GM12878 (cell line): ENCODE measurements at regions not wholly inside any gene's neighbourhood (a gene's known extent, or its start where the extent isn't known, plus 50 kb on each side); places are given as distances from the start of the nearest gene placed in this dataset.

Experiments used
- ATAC-seq: fragments of 200-7000 bp; cut with Tn5 transposase; 3 replicates; pipeline ENCODE4 v1.9.1; 2020; ENCODE audit warnings: mild to moderate bottlenecking, moderate library complexity
- BruUV-seq: library from RNA; stranded (reverse); fragments of 400-500 nt; replicated peaks from 2 replicates; lab custom pipeline; 2021; lab: Mats Ljungman, UMichigan
- CTCF ChIA-PET: fragments of 300-600 bp; sonication (Branson Sonifier 250); formaldehyde crosslinking; extraction: SDS; loops from one replicate; lab custom pipeline; 2021; ENCODE audit warnings: inconsistent platforms; lab: Yijun Ruan, JAX
- POLR2A ChIA-PET: fragments of 350-600 bp; formaldehyde crosslinking; extraction: SDS; loops from one replicate; lab custom pipeline; 2021; ENCODE audit warnings: inconsistent platforms; lab: Charles Lee
- RAD21 ChIA-PET: fragments of 300-600 bp; sonication (Branson Sonifier 250); formaldehyde crosslinking; loops from one replicate; lab custom pipeline; 2023; ENCODE audit warnings: antibody characterized with exemption; ENCODE audit not compliant: unreplicated experiment; lab: Charles Lee
- SMC1A ChIA-PET: fragments of 300-600 bp; sonication (Branson Sonifier 250); formaldehyde crosslinking; loops from one replicate; lab custom pipeline; 2023; ENCODE audit not compliant: unreplicated experiment, uncharacterized antibody; lab: Charles Lee
- DNase-seq: peaks from one replicate; pipeline ENCODE4 v3.0.0-alpha.2; 2011; ENCODE audit warnings: low read depth, low spot score
- FAIRE-seq: peaks from 3 replicates; lab custom pipeline; 2011; peaks lifted over from hg19 to GRCh38; lab: Jason Lieb, UNC
- H2AFZ ChIP-seq: 2 replicates; pipeline ENCODE4 v1.6.0; 2011; ENCODE audit warnings: low read depth, low read length, control low read depth; ENCODE audit not compliant: control insufficient read depth
- H3K27ac ChIP-seq: 2 replicates; pipeline ENCODE4 v1.5.1; 2011; ENCODE audit warnings: control low read depth; ENCODE audit not compliant: control insufficient read depth, insufficient read depth
- H3K27me3 ChIP-seq, 2 experiments: replicated peaks in 1 of 2; 2 replicates each; pipeline versions ENCODE4 v1.6.0 to v1.6.1; 2011; ENCODE audit warnings: low read length in 1 of 2; ENCODE audit not compliant: control insufficient read depth in 2 of 2, insufficient read depth in 2 of 2
- H3K36me3 ChIP-seq, 2 experiments: 2 replicates each; pipeline ENCODE4 v1.5.1; 2011; ENCODE audit warnings: low read length in 1 of 2; ENCODE audit not compliant: control insufficient read depth in 2 of 2, insufficient read depth in 2 of 2
- H3K4me1 ChIP-seq: 2 replicates; pipeline ENCODE4 v1.6.1; 2011; ENCODE audit warnings: mild to moderate bottlenecking, low read length, moderate library complexity, mixed read lengths; ENCODE audit not compliant: control insufficient read depth, insufficient read depth
- H3K4me2 ChIP-seq: 2 replicates; pipeline ENCODE4 v1.6.0; 2011; ENCODE audit warnings: control low read depth; ENCODE audit not compliant: control insufficient read depth, insufficient read depth
- H3K4me3 ChIP-seq: fragments of 200-600 bp; sonication (generic); 2 replicates; pipeline ENCODE4 v1.5.1; 2016
- H3K79me2 ChIP-seq: 2 replicates; pipeline ENCODE4 v1.6.0; 2011; ENCODE audit warnings: low read length; ENCODE audit not compliant: control insufficient read depth, insufficient read depth
- H3K9ac ChIP-seq: 2 replicates; pipeline ENCODE4 v1.8.0; 2011; ENCODE audit warnings: low read length, control low read depth, mixed read lengths; ENCODE audit not compliant: control insufficient read depth, insufficient read depth
- H3K9me3 ChIP-seq: replicated peaks from 3 replicates; pipeline ENCODE4 v1.5.1; 2011; ENCODE audit warnings: mild to moderate bottlenecking, low read length; ENCODE audit not compliant: control insufficient read depth, insufficient read depth
- H4K20me1 ChIP-seq: 2 replicates; pipeline ENCODE4 v1.6.0; 2011; ENCODE audit not compliant: control insufficient read depth, insufficient read depth
- EGR1 ChIP-seq, 2 experiments: IDR thresholded peaks; 1 replicate in 1 of 2; 2 replicates in 1 of 2; pipeline ENCODE4 v1.6.1; 2011 to 2012; ENCODE audit warnings: low read depth in 2 of 2, low read length in 2 of 2, borderline replicate concordance in 1 of 2, mild to moderate bottlenecking in 1 of 2, moderate library complexity in 1 of 2
- ESRRA ChIP-seq: IDR thresholded peaks from 2 replicates; pipeline ENCODE4 v1.6.1; 2012; ENCODE audit warnings: mild to moderate bottlenecking, low read length, improper control_type of control experiment
- ETV6 ChIP-seq, 2 experiments: fragments of 450-650 bp in 1 of 2; IDR thresholded peaks in 1 of 2; conservative IDR thresholded peaks in 1 of 2; 2 replicates each; pipeline ENCODE4 v1.6.1; 2014; ENCODE audit warnings: antibody characterized with exemption in 1 of 2, borderline replicate concordance in 1 of 2, low read depth in 1 of 2, mild to moderate bottlenecking in 1 of 2, moderate library complexity in 1 of 2
- GABPA ChIP-seq: IDR thresholded peaks from 2 replicates; pipeline ENCODE4 v1.6.1; 2014; ENCODE audit warnings: antibody characterized with exemption, low read depth, mild to moderate bottlenecking, inconsistent platforms
- IRF3 ChIP-seq: fragments of 450-650 bp; IDR thresholded peaks from 2 replicates; pipeline ENCODE4 v1.6.1; 2014; ENCODE audit warnings: mild to moderate bottlenecking
- PML ChIP-seq: IDR thresholded peaks from 2 replicates; pipeline ENCODE4 v1.6.1; 2012; ENCODE audit warnings: low read length, inconsistent platforms
- RB1 ChIP-seq: fragments of 450-650 bp; formaldehyde crosslinking; IDR thresholded peaks from 2 replicates; pipeline ENCODE4 v1.6.1; 2017; ENCODE audit warnings: mild to moderate bottlenecking, borderline replicate concordance
- SPI1 ChIP-seq: IDR thresholded peaks from 2 replicates; pipeline ENCODE4 v1.6.1; 2011; ENCODE audit warnings: low read depth, mild to moderate bottlenecking, low read length, moderate library complexity, borderline replicate concordance; ENCODE audit not compliant: insufficient read depth
- SREBF2 ChIP-seq: IDR thresholded peaks from 2 replicates; pipeline ENCODE4 v1.6.1; 2012; ENCODE audit warnings: mild to moderate bottlenecking, low read length
- WGBS: methylation state at CpG from one replicate; pipeline ENCODE4 v1.1.6; 2016; ENCODE audit warnings: low lambda C conversion rate; ENCODE audit not compliant: insufficient replicate concordance, insufficient coverage; ENCODE audit errors: missing lambda C conversion rate; 5-methylcytosine and 5-hydroxymethylcytosine counted together
- in situ Hi-C: fragments of 300-500 bp; cut with MboI; formaldehyde crosslinking; loops from 9 replicates; pipeline ENCODE4 v1.14.3; 2018; ENCODE audit warnings: mixed read lengths
- intact Hi-C: fragments of 100-400 bp; cut with micrococcal nuclease; formaldehyde crosslinking; loops from one replicate; pipeline ENCODE4 v1.14.2; 2022; ENCODE audit not compliant: unreplicated experiment

- no peak for DNase-seq
- no peak overlapping the region for H3K4me2 ChIP-seq
- H3K4me1 ChIP-seq = no peaks in the 10 kb centered on the region
- H3K4me3 ChIP-seq = no peak overlapping the region
- WGBS = 11% methylated on average over 2 of the region's 2 CpGs
- H4K20me1 ChIP-seq = no peaks in the 10 kb centered on the region
- in situ Hi-C loops = no loop called here
- no peaks in the 10 kb centered on the region for H3K79me2 ChIP-seq
- ChIA-PET RAD21 (no interaction called here), CTCF (no interaction called here), POLR2A (no interaction called here), SMC1A (no interaction called here)
- no peak overlapping the region for H2AFZ ChIP-seq
- no peaks in the 10 kb centered on the region for H3K9me3 ChIP-seq
- H3K36me3 ChIP-seq = no peaks in the 10 kb centered on the region
- intact Hi-C loops = loop anchor here (10.0 kb wide), 1 partner anchor 59 kb away; no protein-coding TSS in a partner anchor
- no TSS peak for BruUV-seq
- no peak overlapping the region for H3K9ac ChIP-seq
- no peak for FAIRE-seq
- TF ChIP-seq RB1 (no peak), ESRRA (no peak), ETV6 (conservative IDR thresholded peaks at IDR 0.05 in 1 of 2, IDR thresholded peaks at IDR 0.05 in 1 of 2; ENCODE audit: borderline replicate concordance in 1 of 2, low read depth in 1 of 2) (no peak), PML (no peak), EGR1 (IDR thresholded peaks at IDR 0.05; ENCODE audit: borderline replicate concordance in 1 of 2, low read depth in 2 of 2, low read length in 2 of 2) (no peak), IRF3 (no peak), SREBF2 (no peak), SPI1 (no peak), GABPA (no peak)
- ATAC-seq = no peak
- no peaks in the 10 kb centered on the region for H3K27me3 ChIP-seq
- no peak overlapping the region for H3K27ac ChIP-seq
Measured at GRCh38 chrX:98956014-98956413, 1454.1 kb downstream of the PCDH19 start.
